Upper lobe of right lung (tissue), 1 donor: ENCODE measurements at regions not wholly inside any gene's neighbourhood (a gene's known extent, or its start where the extent isn't known, plus 50 kb on each side); places are given as distances from the start of the nearest gene placed in this dataset.

Experiments used
- ATAC-seq: fragments of 200-7000 bp; cut with Tn5 transposase; one replicate; pipeline ENCODE4 v1.9.1; 2020; ENCODE audit warnings: mild to moderate bottlenecking, moderate library complexity
- DNase-seq: peaks from one replicate; pipeline ENCODE4 v3.0.0-alpha.2; 2020
- H3K27ac ChIP-seq: fragments of 200-600 bp; one replicate; pipeline ENCODE4 v1.8.0; 2022
- H3K27me3 ChIP-seq: fragments of 200-600 bp; one replicate; pipeline ENCODE4 v1.8.0; 2022; ENCODE audit warnings: mild to moderate bottlenecking
- H3K36me3 ChIP-seq: fragments of 200-600 bp; one replicate; pipeline ENCODE4 v1.8.0; 2022
- H3K4me1 ChIP-seq: fragments of 200-600 bp; one replicate; pipeline ENCODE4 v1.8.0; 2022
- H3K4me3 ChIP-seq: fragments of 200-600 bp; one replicate; pipeline ENCODE4 v1.8.0; 2022; ENCODE audit warnings: mild to moderate bottlenecking
- H3K9me3 ChIP-seq: fragments of 200-600 bp; one replicate; pipeline ENCODE4 v1.8.0; 2022
- CTCF ChIP-seq: fragments of 200-600 bp; IDR thresholded peaks from one replicate; pipeline ENCODE4 v1.8.0; 2022; ENCODE audit warnings: antibody characterized with exemption
- intact Hi-C: fragments of 100-400 bp; cut with DNase I; formaldehyde crosslinking; loops from one replicate; pipeline ENCODE4 v1.11.0; 2022
- donor health status: DM: no; HTN: yes; CAD: no; lungs with severe emphysema.

- Histone ChIP-seq H3K4me3 (no peak overlapping the region), H3K36me3 (no peaks in the 10 kb centered on the region), H3K9me3 (no peaks in the 10 kb centered on the region), H3K27me3 (peaks cover 5% of the 10 kb centered on the region), H3K27ac (no peak overlapping the region), H3K4me1 (no peaks in the 10 kb centered on the region)
- intact Hi-C loops: no loop called here
- no peak for TF ChIP-seq CTCF
- ATAC-seq (no peak), DNase-seq (no peak)
Observed at GRCh38 chr17:37796076-37796475, 51.2 kb upstream of the HNF1B start.
